ENCODE measurements at regions not wholly inside any gene's neighbourhood (a gene's known extent, or its start where the extent isn't known, plus 50 kb on each side); places are given as distances from the start of the nearest gene placed in this dataset.

- TF ChIP-seq CTCF (IDR thresholded peaks at IDR 0.05) (no peak), POLR2A (IDR thresholded peaks at IDR 0.05) (no peak)
These were observed 109.1 kb upstream of the CYP1B1 start for GRCh38 chr2:38185012-38185491.

Data from suprapubic skin (tissue), 3 donors.